ENCODE measurements at regions not wholly inside any gene's neighbourhood (a gene's known extent, or its start where the extent isn't known, plus 50 kb on each side); places are given as distances from the start of the nearest gene placed in this dataset.

- Histone ChIP-seq H4K20me1 (ENCODE audit: insufficient read depth, low read length) (no peaks in the 10 kb centered on the region), H2AFZ (ENCODE audit: low read length) (no peak overlapping the region), H3K27ac (ENCODE audit: extremely low read length, insufficient read depth, low read length) (no peak overlapping the region), H3K4me3 (replicated peaks in 1 of 3; ENCODE audit: insufficient read depth in 1 of 3, low read depth in 2 of 3, low read length in 3 of 3) (no peak overlapping the region), H3K36me3 (replicated peaks in 1 of 2; ENCODE audit: control insufficient read depth in 1 of 2, insufficient read depth in 2 of 2, low read length in 2 of 2) (no peaks in the 10 kb centered on the region), H3K9ac (ENCODE audit: insufficient read depth, low read depth, low read length) (no peak overlapping the region), H3K27me3 (ENCODE audit: control insufficient read depth in 1 of 2, insufficient read depth in 2 of 2, low read length in 2 of 2) (no peaks in the 10 kb centered on the region), H3K4me1 (ENCODE audit: insufficient read depth, low read length) (no peaks in the 10 kb centered on the region), H3K9me3 (ENCODE audit: low read length) (no peaks in the 10 kb centered on the region), H3K79me2 (ENCODE audit: insufficient read depth, low read length) (no peaks in the 10 kb centered on the region), H3K4me2 (ENCODE audit: low read depth, low read length) (no peak overlapping the region)
- FAIRE-seq (no peak), ATAC-seq (no peak), DNase-seq (ENCODE audit: low spot score) (no peak)
- ChIA-PET CTCF (ENCODE audit: low intra/inter-chr PET ratio, low total read pairs) (no interaction called here), POLR2A (no interaction called here)
- no TSS peak for BruUV-seq (replicated peaks)
- intact Hi-C loops (cut with micrococcal nuclease; ENCODE audit: unreplicated experiment) (no loop called here), in situ Hi-C loops (cut with HindIII; ENCODE audit: extremely low pct_ligation_motif_present, low pct_unique_long_range_greater_than_20kb) (no loop called here)
- TF ChIP-seq DNMT1 (CRISPR knock-in tag; IDR thresholded peaks at IDR 0.05) = no peak
- TF ChIP-seq TFAP4 (IDR thresholded peaks at IDR 0.05; ENCODE audit: borderline replicate concordance, low read depth) = no peak
Measured at GRCh38 chr12:34151019-34151418, 128.7 kb downstream of the ALG10 start.

- Histone ChIP-seq H4K20me1 (ENCODE audit: insufficient read depth, low read length) (no peaks in the 10 kb centered on the region), H3K4me3 (replicated peaks in 1 of 3; ENCODE audit: insufficient read depth in 1 of 3, low read depth in 2 of 3, low read length in 3 of 3) (no peak overlapping the region), H3K9me3 (ENCODE audit: low read length) (no peaks in the 10 kb centered on the region), H3K4me1 (ENCODE audit: insufficient read depth, low read length) (no peaks in the 10 kb centered on the region), H3K27me3 (ENCODE audit: control insufficient read depth in 1 of 2, insufficient read depth in 2 of 2, low read length in 2 of 2) (no peaks in the 10 kb centered on the region), H3K36me3 (replicated peaks in 1 of 2; ENCODE audit: control insufficient read depth in 1 of 2, insufficient read depth in 2 of 2, low read length in 2 of 2) (no peaks in the 10 kb centered on the region), H3K9ac (ENCODE audit: insufficient read depth, low read depth, low read length) (no peak overlapping the region), H3K79me2 (ENCODE audit: insufficient read depth, low read length) (no peaks in the 10 kb centered on the region), H3K27ac (ENCODE audit: extremely low read length, insufficient read depth, low read length) (no peak overlapping the region), H3K4me2 (ENCODE audit: low read depth, low read length) (no peak overlapping the region), H2AFZ (ENCODE audit: low read length) (no peak overlapping the region)
- WGBS (ENCODE audit: low lambda C conversion rate) = 0% methylated on average over 1 of the region's 1 CpG
- no peak for DNase-seq (ENCODE audit: low spot score)
- no peak for TF ChIP-seq SRSF9 (IDR thresholded peaks at IDR 0.05; ENCODE audit: borderline replicate concordance, insufficient read depth, low read depth, low read length, poor library complexity, severe bottlenecking)
- no peak for TF ChIP-seq MED8 (CRISPR knock-in tag; IDR thresholded peaks at IDR 0.05; ENCODE audit: insufficient replicate concordance)
- no peak for TF ChIP-seq HOXA3 (CRISPR knock-in tag; IDR thresholded peaks at IDR 0.05)
- no peak for TF ChIP-seq ZNF761 (CRISPR knock-in tag; conservative IDR thresholded peaks at IDR 0.05)
- TF ChIP-seq U2AF2 (IDR thresholded peaks at IDR 0.05; ENCODE audit: low read depth, low read length) = no peak
- no peak for TF ChIP-seq ARNT2 (CRISPR knock-in tag; IDR thresholded peaks at IDR 0.05; ENCODE audit: low read depth)
- in situ Hi-C loops (cut with HindIII; ENCODE audit: extremely low pct_ligation_motif_present, low pct_unique_long_range_greater_than_20kb) = no loop called here
- no TSS peak for BruUV-seq (replicated peaks)
- FAIRE-seq = no peak
- intact Hi-C loops (cut with micrococcal nuclease; ENCODE audit: unreplicated experiment) = no loop called here
- no peak for ATAC-seq
- POLR2A ChIA-PET = no interaction called here
- CTCF ChIA-PET (ENCODE audit: low intra/inter-chr PET ratio, low total read pairs) = no interaction called here
Measured at GRCh38 chr12:34163443-34163842, 141.1 kb downstream of the ALG10 start.

Data from HepG2 (cell line).